Fibroblast of skin of abdomen (primary cell): ENCODE measurements at regions not wholly inside any gene's neighbourhood (a gene's known extent, or its start where the extent isn't known, plus 50 kb on each side); places are given as distances from the start of the nearest gene placed in this dataset.
"Not testable (repeated sequence)": the region's sequence is repeated elsewhere in the genome, so short reads cannot be mapped to it uniquely, and the experiment has no call there.

ENCODE experiments used
- DNase-seq: peaks from one replicate; pipeline ENCODE4 v3.0.0-alpha.2; 2013

GRCh38 chr7:98728555-98728954 is 111.5 kb downstream of the NPTX2 start:
- no peak for DNase-seq

- peak; percentile 23 for DNase-seq
These were observed 112.0 kb downstream of the NPTX2 start for GRCh38 chr7:98729121-98729520.

- DNase-seq: no peak
These were observed 113.2 kb downstream of the NPTX2 start for GRCh38 chr7:98730326-98730725.

GRCh38 chr7:98731651-98732050 is 114.6 kb downstream of the NPTX2 start:
- no peak for DNase-seq

- peak; percentile 8 for DNase-seq
These were observed 116.0 kb downstream of the NPTX2 start for GRCh38 chr7:98733036-98733435.

GRCh38 chr7:98735801-98736200 is 118.7 kb downstream of the NPTX2 start:
- DNase-seq: no peak

GRCh38 chr7:98736461-98736860 is 119.4 kb downstream of the NPTX2 start:
- DNase-seq: not testable (repeated sequence)

GRCh38 chr7:98737176-98737575 is 120.1 kb downstream of the NPTX2 start:
- no peak for DNase-seq

GRCh38 chr7:98740643-98741042 is 123.6 kb downstream of the NPTX2 start:
- no peak for DNase-seq

- peak; percentile 35 for DNase-seq
These were observed 124.0 kb downstream of the TMEM130 start for GRCh38 chr7:98745722-98746318.

- DNase-seq: no peak
These were observed 121.7 kb downstream of the TMEM130 start for GRCh38 chr7:98748090-98748489.

GRCh38 chr7:98753176-98753575 is 116.6 kb downstream of the TMEM130 start:
- no peak for DNase-seq

GRCh38 chr7:98753989-98754479 is 115.8 kb downstream of the TMEM130 start:
- DNase-seq: no peak

- DNase-seq: no peak
These were observed 114.5 kb downstream of the TMEM130 start for GRCh38 chr7:98755138-98755898.

- no peak for DNase-seq
These were observed 111.7 kb downstream of the TMEM130 start for GRCh38 chr7:98758157-98758556.

GRCh38 chr7:98760201-98760651 is 109.6 kb downstream of the TMEM130 start:
- peak; percentile 81 for DNase-seq

- no peak for DNase-seq
These were observed 108.6 kb downstream of the TMEM130 start for GRCh38 chr7:98761225-98761624.

GRCh38 chr7:98762620-98763019 is 107.2 kb downstream of the TMEM130 start:
- DNase-seq: no peak

- DNase-seq: no peak
These were observed 106.4 kb downstream of the TMEM130 start for GRCh38 chr7:98763441-98763840.

GRCh38 chr7:98764946-98765345 is 104.9 kb downstream of the TMEM130 start:
- no peak for DNase-seq

GRCh38 chr7:98770085-98770484 is 99.7 kb downstream of the TMEM130 start:
- not testable (repeated sequence) for DNase-seq

GRCh38 chr7:98771519-98771918 is 98.3 kb downstream of the TMEM130 start:
- peak; percentile 96 for DNase-seq

GRCh38 chr7:98771941-98772603 is 97.7 kb downstream of the TMEM130 start:
- DNase-seq: no peak

GRCh38 chr7:98774884-98775283 is 94.9 kb downstream of the TMEM130 start:
- no peak for DNase-seq
